Right lobe of liver (tissue), 6 donors: ENCODE measurements at regions not wholly inside any gene's neighbourhood (a gene's known extent, or its start where the extent isn't known, plus 50 kb on each side); places are given as distances from the start of the nearest gene placed in this dataset.

Experiments
- ATAC-seq, 4 donors: fragments of 200-7000 bp; cut with Tn5 transposase; one replicate each; pipeline ENCODE4 v1.9.1; 2020; ENCODE audit warnings: mild to moderate bottlenecking in 4 of 4, moderate library complexity in 4 of 4
- DNase-seq, 3 donors: peaks; one replicate each; pipeline ENCODE4 v3.0.0-alpha.2; 2020
- H3K27ac ChIP-seq, 3 donors: fragments of 200-600 bp; one replicate each; pipeline ENCODE4 v1.8.0; 2022
- H3K27me3 ChIP-seq, 2 donors: fragments of 200-600 bp; one replicate each; pipeline ENCODE4 v1.8.0; 2022
- H3K36me3 ChIP-seq, 4 donors: fragments of 200-600 bp; sonication (generic) in 1 of 4; one replicate each; pipeline versions ENCODE4 v1.5.1 to v1.8.0; 2017 to 2022; ENCODE audit warnings: control low read depth in 1 of 4
- H3K4me1 ChIP-seq, 4 donors: fragments of 200-600 bp; sonication (generic) in 1 of 4; one replicate each; pipeline versions ENCODE4 v1.5.1 to v1.8.0; 2017 to 2022; ENCODE audit warnings: control low read depth in 1 of 4
- H3K4me3 ChIP-seq, 3 donors: fragments of 200-600 bp; one replicate each; pipeline ENCODE4 v1.8.0; 2022
- H3K9me3 ChIP-seq, 4 donors: fragments of 200-600 bp; sonication (generic) in 1 of 4; one replicate each; pipeline versions ENCODE4 v1.5.1 to v1.8.0; 2017 to 2022; ENCODE audit warnings: control low read depth in 1 of 4
- POLR2A ChIP-seq: fragments of 450-650 bp; IDR thresholded peaks from one replicate; pipeline ENCODE4 v1.6.1; 2017; ENCODE audit warnings: antibody characterized with exemption, mild to moderate bottlenecking
- WGBS: methylation state at CpG from one replicate; pipeline ENCODE4 v1.1.6; 2018; ENCODE audit warnings: low coverage, low lambda C conversion rate; ENCODE audit not compliant: insufficient coverage; ENCODE audit errors: missing lambda C conversion rate; 5-methylcytosine and 5-hydroxymethylcytosine counted together
- intact Hi-C, 2 donors: fragments of 100-400 bp; cut with DNase I; formaldehyde crosslinking; loops; one replicate each; pipeline versions ENCODE4 v1.11.2 to v1.14.1; 2022
- TF ChIP-seq, protein P1 (sequence below), 4 donors: fragments of 200-600 bp in 3 of 4; fragments of 450-650 bp in 1 of 4; IDR thresholded peaks; one replicate each; pipeline versions ENCODE4 v1.5.1 to v1.8.0; 2016 to 2022; ENCODE audit warnings: antibody characterized with exemption in 4 of 4, mild to moderate bottlenecking in 2 of 4
- donor health status: DM: no; HTN: yes; CAD: no.
- donor health status: DM: no; HTN: no; CAD: no.
- donor health status: DM: no; HTN: no; CAD: no.
- donor health status: DM: no; HTN: yes; CAD: no.
- donor health status: DM: no; HTN: yes; CAD: no.

DNA sequence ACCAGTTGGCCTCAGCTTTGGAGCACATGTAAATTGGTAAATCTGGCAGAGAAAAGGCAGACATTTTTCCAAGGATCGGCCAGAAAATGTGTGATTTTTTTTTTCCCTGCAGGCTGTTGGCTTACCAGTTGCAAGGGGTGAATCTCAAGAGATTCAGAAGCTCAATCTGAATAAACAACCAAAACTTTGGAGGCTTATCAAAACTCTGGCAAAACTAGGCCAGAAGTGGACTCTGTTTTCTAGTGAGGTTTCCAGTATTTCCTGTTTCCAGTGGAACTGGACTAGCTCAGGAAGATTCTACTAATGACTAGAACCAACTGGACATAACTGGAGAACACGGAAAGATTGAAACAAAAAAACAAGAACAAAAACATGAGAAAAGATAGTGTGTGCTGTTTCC, 191.3 kb downstream of the SMIM20 start:
- DNase-seq (no peak), ATAC-seq (no peak)
- Histone ChIP-seq H3K4me3 (no peak overlapping the region), H3K4me1 (no peaks in the 10 kb centered on the region), H3K27me3 (no peaks in the 10 kb centered on the region), H3K9me3 (no peaks in the 10 kb centered on the region), H3K36me3 (no peaks in the 10 kb centered on the region), H3K27ac (no peak overlapping the region)
- TF ChIP-seq, protein P1, sequence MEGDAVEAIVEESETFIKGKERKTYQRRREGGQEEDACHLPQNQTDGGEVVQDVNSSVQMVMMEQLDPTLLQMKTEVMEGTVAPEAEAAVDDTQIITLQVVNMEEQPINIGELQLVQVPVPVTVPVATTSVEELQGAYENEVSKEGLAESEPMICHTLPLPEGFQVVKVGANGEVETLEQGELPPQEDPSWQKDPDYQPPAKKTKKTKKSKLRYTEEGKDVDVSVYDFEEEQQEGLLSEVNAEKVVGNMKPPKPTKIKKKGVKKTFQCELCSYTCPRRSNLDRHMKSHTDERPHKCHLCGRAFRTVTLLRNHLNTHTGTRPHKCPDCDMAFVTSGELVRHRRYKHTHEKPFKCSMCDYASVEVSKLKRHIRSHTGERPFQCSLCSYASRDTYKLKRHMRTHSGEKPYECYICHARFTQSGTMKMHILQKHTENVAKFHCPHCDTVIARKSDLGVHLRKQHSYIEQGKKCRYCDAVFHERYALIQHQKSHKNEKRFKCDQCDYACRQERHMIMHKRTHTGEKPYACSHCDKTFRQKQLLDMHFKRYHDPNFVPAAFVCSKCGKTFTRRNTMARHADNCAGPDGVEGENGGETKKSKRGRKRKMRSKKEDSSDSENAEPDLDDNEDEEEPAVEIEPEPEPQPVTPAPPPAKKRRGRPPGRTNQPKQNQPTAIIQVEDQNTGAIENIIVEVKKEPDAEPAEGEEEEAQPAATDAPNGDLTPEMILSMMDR (IDR thresholded peaks at IDR 0.05) = no peak
- no peak for TF ChIP-seq POLR2A
- intact Hi-C loops = no loop called here
- WGBS = 51% methylated on average over 2 of the region's 2 CpGs

DNA sequence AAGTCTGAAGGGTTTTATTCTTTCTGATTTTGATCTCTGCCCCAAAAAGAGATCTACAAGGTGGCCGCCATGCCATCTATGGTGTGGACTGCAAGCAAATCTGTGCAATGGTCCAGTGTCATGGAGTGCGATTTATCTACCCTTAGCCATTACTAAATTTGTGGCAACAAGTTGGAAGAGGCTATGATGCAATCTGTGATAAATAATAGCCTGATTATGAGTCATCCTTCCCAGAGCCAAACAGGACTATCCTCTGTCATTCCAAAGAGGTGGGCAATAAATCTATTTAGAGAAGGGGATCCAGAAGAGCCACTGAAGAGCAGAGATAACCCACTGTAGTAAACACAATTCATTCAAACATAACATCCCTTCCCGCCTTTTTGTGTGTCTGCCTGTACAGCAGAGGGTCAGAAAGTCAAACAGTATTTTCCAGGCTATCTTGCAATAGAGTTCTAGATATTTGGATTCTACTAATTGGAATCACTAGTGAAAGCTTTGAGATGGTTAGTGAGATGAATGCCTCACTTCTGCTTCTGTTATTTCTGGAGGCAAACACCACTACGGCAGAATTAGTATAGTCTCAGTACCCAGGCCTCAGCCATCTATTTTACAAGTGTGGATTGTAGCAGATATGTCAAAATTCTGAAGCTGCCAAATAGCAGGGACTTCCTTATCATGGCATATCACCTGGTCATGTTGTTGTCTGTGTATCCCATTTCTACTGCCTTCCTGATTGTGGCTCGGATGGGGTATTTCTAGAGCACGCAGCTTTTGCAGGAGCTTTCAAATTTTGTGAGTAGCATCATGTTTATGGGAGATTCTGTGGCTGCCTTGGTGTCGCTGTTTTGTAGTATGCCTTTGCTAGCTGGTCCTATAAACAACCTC, 192.0 kb downstream of the SMIM20 start:
- 79% methylated on average over 4 of the region's 7 CpGs for WGBS
- ATAC-seq = peak in 1 of 4 donors; percentile 50

DNA sequence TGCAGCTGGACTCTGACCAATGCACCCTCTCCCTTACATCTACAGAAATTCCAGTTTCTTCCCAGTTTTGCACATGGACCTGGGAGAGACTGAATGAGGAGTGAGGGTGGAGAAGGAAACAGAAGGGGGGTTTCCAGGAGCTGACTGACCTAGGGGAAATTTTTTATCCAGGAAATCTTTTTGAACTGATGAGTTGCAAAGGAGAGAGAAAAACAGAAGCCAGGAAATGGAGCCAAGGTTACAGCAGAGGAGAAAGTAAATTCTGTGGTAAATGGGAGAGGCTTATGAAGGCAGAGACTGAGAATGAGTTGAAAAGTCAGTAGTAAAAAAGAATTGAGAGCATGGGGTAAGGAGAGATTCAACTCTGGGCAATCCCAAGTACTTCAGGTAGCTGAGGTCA, 192.8 kb downstream of the SMIM20 start:
- no peak for DNase-seq
- Histone ChIP-seq H3K4me3 (no peak overlapping the region), H3K4me1 (no peaks in the 10 kb centered on the region), H3K27ac (no peak overlapping the region), H3K9me3 (no peaks in the 10 kb centered on the region), H3K27me3 (no peaks in the 10 kb centered on the region), H3K36me3 (no peaks in the 10 kb centered on the region)
- no peak for ATAC-seq
- intact Hi-C loops = no loop called here
- no peak for TF ChIP-seq POLR2A
- TF ChIP-seq, protein P1 (IDR thresholded peaks at IDR 0.05) = no peak

More for the DNA sequence above, 192.0 kb downstream of the SMIM20 start:
- TF ChIP-seq, protein P1 (IDR thresholded peaks at IDR 0.05) = no peak
- TF ChIP-seq POLR2A = no peak
- H3K36me3 ChIP-seq = no peaks in the 10 kb centered on the region
- H3K4me3 ChIP-seq = no peak overlapping the region
- intact Hi-C loops = no loop called here
- H3K27ac ChIP-seq = no peak overlapping the region
- H3K4me1 ChIP-seq = no peaks in the 10 kb centered on the region
- DNase-seq = no peak
- no peaks in the 10 kb centered on the region for H3K9me3 ChIP-seq
- H3K27me3 ChIP-seq = no peaks in the 10 kb centered on the region

DNA sequence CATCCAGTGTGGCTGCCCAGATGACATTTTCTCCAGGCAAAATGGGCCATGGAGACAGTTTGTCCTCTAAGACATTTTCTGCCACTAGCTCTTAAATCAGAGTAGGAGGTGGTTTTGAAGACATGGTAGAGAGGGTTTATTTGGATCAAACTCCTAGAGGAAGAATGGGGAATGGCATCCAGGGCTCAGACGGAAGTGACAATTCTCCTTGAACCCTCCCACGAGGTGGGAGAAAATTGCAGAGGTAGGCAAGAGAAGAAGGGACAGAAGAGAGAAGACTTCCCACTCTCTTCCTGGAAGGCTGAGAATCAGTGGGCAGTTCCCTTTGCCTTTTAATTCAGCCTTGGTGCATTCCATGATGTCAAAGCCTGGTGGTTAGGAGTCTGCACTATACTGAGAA, 194.0 kb downstream of the SMIM20 start:
- WGBS = 39% methylated on average over 2 of the region's 2 CpGs
- TF ChIP-seq POLR2A = no peak
- TF ChIP-seq, protein P1 (IDR thresholded peaks at IDR 0.05) = no peak
- Histone ChIP-seq H3K9me3 (no peaks in the 10 kb centered on the region), H3K36me3 (no peaks in the 10 kb centered on the region), H3K27ac (no peak overlapping the region), H3K27me3 (no peaks in the 10 kb centered on the region), H3K4me3 (no peak overlapping the region), H3K4me1 (no peaks in the 10 kb centered on the region)
- DNase-seq (no peak), ATAC-seq (no peak)
- intact Hi-C loops = no loop called here
